DOHH2 (cell line): ENCODE measurements at regions not wholly inside any gene's neighbourhood (a gene's known extent, or its start where the extent isn't known, plus 50 kb on each side); places are given as distances from the start of the nearest gene placed in this dataset.

Source experiments
- H3F3A ChIP-seq: fragments of 200-600 bp; sonication (generic), shearing (Covaris generic); 2 replicates; pipeline ENCODE4 v1.6.0; 2016; ENCODE audit warnings: antibody characterized with exemption, mild to moderate bottlenecking; ENCODE audit not compliant: control insufficient read depth, insufficient read depth
- H3K27ac ChIP-seq: fragments of 200-600 bp; sonication (generic); 2 replicates; pipeline ENCODE4 v1.5.1; 2014; ENCODE audit warnings: low read depth, mild to moderate bottlenecking, low read length, moderate library complexity
- H3K27me3 ChIP-seq: fragments of 200-600 bp; sonication (generic); 2 replicates; pipeline ENCODE4 v1.6.1; 2014; ENCODE audit warnings: mild to moderate bottlenecking, low read length, mixed read lengths; ENCODE audit not compliant: control insufficient read depth
- H3K36me3 ChIP-seq: fragments of 200-600 bp; sonication (generic); 2 replicates; pipeline ENCODE4 v1.6.1; 2014; ENCODE audit warnings: mild to moderate bottlenecking, low read length, moderate library complexity, mixed read lengths; ENCODE audit not compliant: control insufficient read depth
- H3K4me1 ChIP-seq: fragments of 200-600 bp; sonication (generic); 2 replicates; pipeline ENCODE4 v1.6.1; 2014; ENCODE audit warnings: mild to moderate bottlenecking, low read length, mixed read lengths; ENCODE audit not compliant: control insufficient read depth
- H3K4me2 ChIP-seq: fragments of 200-600 bp; sonication (generic); 2 replicates; pipeline ENCODE4 v1.6.0; 2014; ENCODE audit warnings: mild to moderate bottlenecking, low read length, moderate library complexity
- H3K4me3 ChIP-seq: fragments of 200-600 bp; sonication (generic); 2 replicates; pipeline ENCODE4 v1.5.1; 2014; ENCODE audit warnings: mild to moderate bottlenecking, low read length, mixed read lengths
- H3K79me2 ChIP-seq: fragments of 200-600 bp; sonication (generic); 2 replicates; pipeline ENCODE4 v1.6.1; 2014; ENCODE audit warnings: mild to moderate bottlenecking, low read length, mixed read lengths; ENCODE audit not compliant: control insufficient read depth
- H3K9me2 ChIP-seq: fragments of 200-600 bp; sonication (generic); replicated peaks from 2 replicates; pipeline ENCODE4 v1.6.1; 2014; ENCODE audit warnings: mild to moderate bottlenecking, low read length, mixed read lengths; ENCODE audit not compliant: control insufficient read depth
- H3K9me3 ChIP-seq: fragments of 200-600 bp; sonication (generic); 2 replicates; pipeline ENCODE4 v1.6.1; 2014; ENCODE audit warnings: antibody characterized with exemption, low read length, mixed read lengths; ENCODE audit not compliant: control insufficient read depth, insufficient read depth
- H4K20me1 ChIP-seq: fragments of 200-600 bp; sonication (generic); 2 replicates; pipeline ENCODE4 v1.6.0; 2014; ENCODE audit warnings: low read depth, mild to moderate bottlenecking, antibody characterized with exemption, low read length, moderate library complexity; ENCODE audit not compliant: control insufficient read depth, insufficient read depth
- CTCF ChIP-seq: fragments of 200-600 bp; sonication (generic); IDR thresholded peaks from one replicate; pipeline ENCODE4 v1.5.1; 2014; ENCODE audit warnings: antibody characterized with exemption, mild to moderate bottlenecking, low read depth, low read length; ENCODE audit not compliant: poor library complexity, severe bottlenecking
- EZH2phosphoT487 ChIP-seq: fragments of 200-600 bp; sonication (generic); IDR thresholded peaks from 2 replicates; pipeline ENCODE4 v1.6.1; 2017; ENCODE audit warnings: borderline replicate concordance, mild to moderate bottlenecking, antibody characterized with exemption, low read length, moderate library complexity, mixed read lengths

GRCh38 chr9:115671963-115672305, 481.7 kb upstream of the PAPPA start:
- Histone ChIP-seq H4K20me1 (no peaks in the 10 kb centered on the region), H3K9me3 (no peaks in the 10 kb centered on the region), H3F3A (no peaks in the 10 kb centered on the region), H3K79me2 (no peaks in the 10 kb centered on the region), H3K4me2 (no peak overlapping the region), H3K36me3 (no peaks in the 10 kb centered on the region), H3K4me1 (no peaks in the 10 kb centered on the region), H3K27me3 (no peaks in the 10 kb centered on the region), H3K4me3 (no peak overlapping the region), H3K9me2 (no peaks in the 10 kb centered on the region), H3K27ac (no peak overlapping the region)
- TF ChIP-seq CTCF, result no peak
- no peak for TF ChIP-seq EZH2phosphoT487

GRCh38 chr9:115672477-115673316, 480.9 kb upstream of the PAPPA start:
- H3K27ac ChIP-seq, result no peak overlapping the region
- H3F3A ChIP-seq, result no peaks in the 10 kb centered on the region
- H3K9me3 ChIP-seq, result no peaks in the 10 kb centered on the region
- no peaks in the 10 kb centered on the region for H3K27me3 ChIP-seq
- H3K36me3 ChIP-seq, result no peaks in the 10 kb centered on the region
- H3K4me2 ChIP-seq, result no peak overlapping the region
- TF ChIP-seq CTCF (no peak), EZH2phosphoT487 (no peak)
- H4K20me1 ChIP-seq, result no peaks in the 10 kb centered on the region
- no peaks in the 10 kb centered on the region for H3K4me1 ChIP-seq
- H3K9me2 ChIP-seq, result no peaks in the 10 kb centered on the region
- H3K79me2 ChIP-seq, result no peaks in the 10 kb centered on the region
- no peak overlapping the region for H3K4me3 ChIP-seq

- Histone ChIP-seq H3K9me3 (no peaks in the 10 kb centered on the region), H3F3A (no peaks in the 10 kb centered on the region), H3K4me3 (no peak overlapping the region), H3K79me2 (no peaks in the 10 kb centered on the region), H3K27me3 (no peaks in the 10 kb centered on the region), H3K4me1 (no peaks in the 10 kb centered on the region), H3K9me2 (no peaks in the 10 kb centered on the region), H3K36me3 (no peaks in the 10 kb centered on the region), H3K27ac (no peak overlapping the region), H4K20me1 (no peaks in the 10 kb centered on the region), H3K4me2 (no peak overlapping the region)
- TF ChIP-seq EZH2phosphoT487 (no peak), CTCF (no peak)
These were observed 480.0 kb upstream of the PAPPA start for GRCh38 chr9:115673599-115673998.
